ENCODE measurements at regions not wholly inside any gene's neighbourhood (a gene's known extent, or its start where the extent isn't known, plus 50 kb on each side); places are given as distances from the start of the nearest gene placed in this dataset.

DNA sequence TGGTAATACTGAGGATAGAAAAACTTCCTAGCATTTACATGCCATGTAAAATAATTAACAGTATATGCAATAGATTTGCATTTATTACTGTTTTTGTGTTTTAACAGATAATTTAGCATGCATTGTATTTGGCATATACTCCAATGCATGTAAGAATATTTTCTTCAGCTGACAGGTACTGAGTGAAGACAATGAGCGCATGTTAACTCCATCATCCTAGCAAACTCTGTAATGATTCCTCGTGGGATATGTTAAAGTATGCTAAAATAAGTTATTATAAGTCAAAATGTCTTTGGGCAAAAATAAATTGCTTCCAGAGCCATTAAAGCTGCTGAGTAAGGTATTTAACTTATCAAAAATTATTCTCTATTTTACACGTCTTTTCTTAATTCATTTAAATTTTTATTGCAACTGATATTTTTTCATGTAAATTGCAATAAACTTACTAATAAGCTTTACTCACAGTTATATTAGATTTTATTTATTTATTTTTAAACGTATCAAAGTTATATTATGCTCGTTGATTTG is 616.4 kb upstream of the NDST4 start:
- Histone ChIP-seq H3K9me3 (no peaks in the 10 kb centered on the region), H3K27me3 (no peaks in the 10 kb centered on the region), H3K4me1 (no peaks in the 10 kb centered on the region), H3K4me3 (no peak overlapping the region), H3K27ac (no peak overlapping the region), H3K36me3 (replicated peaks in 1 of 2; ENCODE audit: insufficient read depth in 1 of 2, low read depth in 2 of 2) (no peaks in the 10 kb centered on the region)
- TF ChIP-seq, protein P1, sequence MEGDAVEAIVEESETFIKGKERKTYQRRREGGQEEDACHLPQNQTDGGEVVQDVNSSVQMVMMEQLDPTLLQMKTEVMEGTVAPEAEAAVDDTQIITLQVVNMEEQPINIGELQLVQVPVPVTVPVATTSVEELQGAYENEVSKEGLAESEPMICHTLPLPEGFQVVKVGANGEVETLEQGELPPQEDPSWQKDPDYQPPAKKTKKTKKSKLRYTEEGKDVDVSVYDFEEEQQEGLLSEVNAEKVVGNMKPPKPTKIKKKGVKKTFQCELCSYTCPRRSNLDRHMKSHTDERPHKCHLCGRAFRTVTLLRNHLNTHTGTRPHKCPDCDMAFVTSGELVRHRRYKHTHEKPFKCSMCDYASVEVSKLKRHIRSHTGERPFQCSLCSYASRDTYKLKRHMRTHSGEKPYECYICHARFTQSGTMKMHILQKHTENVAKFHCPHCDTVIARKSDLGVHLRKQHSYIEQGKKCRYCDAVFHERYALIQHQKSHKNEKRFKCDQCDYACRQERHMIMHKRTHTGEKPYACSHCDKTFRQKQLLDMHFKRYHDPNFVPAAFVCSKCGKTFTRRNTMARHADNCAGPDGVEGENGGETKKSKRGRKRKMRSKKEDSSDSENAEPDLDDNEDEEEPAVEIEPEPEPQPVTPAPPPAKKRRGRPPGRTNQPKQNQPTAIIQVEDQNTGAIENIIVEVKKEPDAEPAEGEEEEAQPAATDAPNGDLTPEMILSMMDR (IDR thresholded peaks at IDR 0.05) = no peak
- no peak for TF ChIP-seq POLR2A (IDR thresholded peaks at IDR 0.05)
- 53 to 56% methylated on average over 5 of the region's 5 CpGs for WGBS, 2 donors
- intact Hi-C loops (cut with DNase I) = no loop called here
- DNase-seq (no peak), ATAC-seq (no peak)

DNA sequence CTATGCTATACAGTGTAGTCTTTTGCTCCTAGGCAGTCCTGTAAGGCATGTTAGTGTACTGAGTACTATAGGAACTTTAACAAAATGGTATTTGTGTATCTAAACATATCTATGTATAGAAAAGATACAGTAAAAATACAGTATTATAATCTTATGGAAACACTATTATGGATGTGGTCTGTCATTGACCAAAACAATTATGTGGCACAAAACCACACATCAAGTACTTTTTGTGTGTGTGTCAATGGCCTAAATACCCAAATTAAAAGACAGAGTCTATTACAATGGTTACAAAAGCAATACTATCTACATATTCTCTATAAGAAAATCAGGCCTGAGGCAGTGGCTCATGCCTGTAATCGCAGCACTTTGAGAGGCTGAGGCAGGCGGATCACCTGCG is 610.2 kb upstream of the NDST4 start:
- ATAC-seq (no peak), DNase-seq (no peak)
- Histone ChIP-seq H3K4me3 (no peak overlapping the region), H3K36me3 (replicated peaks in 1 of 2; ENCODE audit: insufficient read depth in 1 of 2, low read depth in 2 of 2) (no peaks in the 10 kb centered on the region), H3K27ac (no peak overlapping the region), H3K4me1 (no peaks in the 10 kb centered on the region), H3K9me3 (no peaks in the 10 kb centered on the region), H3K27me3 (no peaks in the 10 kb centered on the region)
- WGBS, 2 donors = 61 to 90% methylated on average over 2 to 3 of the region's 3 CpGs
- intact Hi-C loops (cut with DNase I) = no loop called here
- TF ChIP-seq, protein P1 (IDR thresholded peaks at IDR 0.05) = no peak
- no peak for TF ChIP-seq POLR2A (IDR thresholded peaks at IDR 0.05)

DNA sequence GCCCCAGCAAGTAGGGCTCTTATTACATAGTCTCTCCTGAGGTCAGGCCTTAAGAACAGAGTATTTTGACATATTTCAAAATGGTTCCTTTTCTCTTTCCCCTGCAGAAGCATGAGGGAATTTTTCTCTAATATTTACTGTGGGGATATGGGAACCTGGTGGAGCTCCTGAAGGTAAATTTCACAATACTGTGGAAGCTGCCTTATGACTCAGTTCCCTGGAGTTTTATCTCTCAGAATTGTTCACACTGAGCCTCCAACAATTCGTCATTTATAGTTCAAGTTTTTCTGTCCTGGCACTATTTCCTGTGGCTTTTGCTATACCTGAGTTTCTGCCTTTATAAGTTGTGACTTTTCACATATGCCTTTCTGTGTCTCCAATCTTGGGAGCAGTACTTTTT is 607.2 kb upstream of the NDST4 start:
- no peak overlapping the region for H3K4me3 ChIP-seq
- no peaks in the 10 kb centered on the region for H3K4me1 ChIP-seq
- DNase-seq = no peak
- WGBS, 2 donors = 33% methylated on average over 1 of the region's 1 CpG
- ATAC-seq = no peak
- H3K27ac ChIP-seq = no peak overlapping the region
- H3K9me3 ChIP-seq = no peaks in the 10 kb centered on the region
- intact Hi-C loops (cut with DNase I) = no loop called here
- H3K27me3 ChIP-seq = no peaks in the 10 kb centered on the region
- H3K36me3 ChIP-seq (replicated peaks in 1 of 2; ENCODE audit: insufficient read depth in 1 of 2, low read depth in 2 of 2) = no peaks in the 10 kb centered on the region
- TF ChIP-seq, protein P1 (IDR thresholded peaks at IDR 0.05) = no peak
- no peak for TF ChIP-seq POLR2A (IDR thresholded peaks at IDR 0.05)

DNA sequence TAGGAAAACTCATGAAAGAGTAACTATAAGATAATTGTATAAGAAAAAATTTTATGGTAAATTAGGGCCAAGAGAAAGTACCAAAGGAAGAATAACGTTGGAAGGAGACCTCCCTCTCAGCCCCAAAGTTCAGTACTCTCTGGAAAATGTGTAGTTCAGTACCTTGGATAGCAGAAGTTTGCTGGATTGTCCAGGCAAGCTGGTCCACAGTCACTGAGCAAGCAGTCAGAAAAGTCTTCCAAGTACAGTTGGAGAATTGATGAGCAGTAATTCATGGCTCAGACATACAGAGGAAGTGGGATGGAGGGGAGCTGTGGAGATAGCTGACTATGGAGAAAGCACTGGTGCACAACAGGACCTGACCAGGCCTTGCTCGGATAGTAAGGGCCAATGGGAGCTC is 598.2 kb upstream of the NDST4 start:
- no peaks in the 10 kb centered on the region for H3K27me3 ChIP-seq
- WGBS, 2 donors = 19 to 38% methylated on average over 2 of the region's 2 CpGs

DNA sequence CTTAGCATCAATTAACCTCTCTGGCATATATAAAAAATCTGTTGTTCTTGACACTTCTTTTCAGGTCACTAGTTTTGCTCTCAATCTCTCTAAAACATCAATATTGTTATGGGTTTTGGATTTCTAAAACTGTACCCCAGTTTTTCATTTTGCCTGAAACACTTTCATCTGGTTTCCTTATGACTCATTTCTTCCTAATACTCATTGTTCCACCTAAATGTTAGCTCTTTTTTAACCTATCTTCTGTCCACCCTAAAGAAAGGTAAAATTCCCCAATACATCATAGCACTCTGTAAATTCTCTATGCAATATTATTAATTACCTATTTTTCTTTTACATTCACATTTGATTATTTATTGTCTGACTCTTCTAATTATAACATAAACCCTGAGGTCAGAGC is 575.5 kb upstream of the NDST4 start:
- H3K9me3 ChIP-seq = no peaks in the 10 kb centered on the region
- no peaks in the 10 kb centered on the region for H3K36me3 ChIP-seq (replicated peaks in 1 of 2; ENCODE audit: insufficient read depth in 1 of 2, low read depth in 2 of 2)
- TF ChIP-seq, protein P1 (IDR thresholded peaks at IDR 0.05) = no peak
- no peak for TF ChIP-seq POLR2A (IDR thresholded peaks at IDR 0.05)
- no peak for DNase-seq
- H3K27me3 ChIP-seq = no peaks in the 10 kb centered on the region
- intact Hi-C loops (cut with DNase I) = no loop called here
- H3K4me1 ChIP-seq = no peaks in the 10 kb centered on the region
- no peak overlapping the region for H3K27ac ChIP-seq
- no peak overlapping the region for H3K4me3 ChIP-seq
- ATAC-seq = no peak

More for the DNA sequence above, 598.2 kb upstream of the NDST4 start:
- Histone ChIP-seq H3K4me3 (no peak overlapping the region), H3K36me3 (replicated peaks in 1 of 2; ENCODE audit: insufficient read depth in 1 of 2, low read depth in 2 of 2) (no peaks in the 10 kb centered on the region), H3K4me1 (no peaks in the 10 kb centered on the region), H3K9me3 (no peaks in the 10 kb centered on the region), H3K27ac (no peak overlapping the region)
- ATAC-seq = no peak
- intact Hi-C loops (cut with DNase I) = no loop called here
- TF ChIP-seq, protein P1 (IDR thresholded peaks at IDR 0.05) = no peak
- no peak for TF ChIP-seq POLR2A (IDR thresholded peaks at IDR 0.05)
- no peak for DNase-seq
